IMR-90 (cell line): ENCODE measurements at regions not wholly inside any gene's neighbourhood (a gene's known extent, or its start where the extent isn't known, plus 50 kb on each side); places are given as distances from the start of the nearest gene placed in this dataset.

Experiments used
- ATAC-seq: fragments of 200-7000 bp; cut with Tn5 transposase; 2 replicates; pipeline ENCODE4 v1.9.1; 2020; ENCODE audit warnings: low read depth, mild to moderate bottlenecking, moderate library complexity
- BruUV-seq: library from RNA; stranded (reverse); fragments of 400-500 nt; replicated peaks from 2 replicates; lab custom pipeline; 2021; lab: Mats Ljungman, UMichigan
- CTCF ChIA-PET: fragments of 300-600 bp; formaldehyde crosslinking; extraction: SDS; loops from one replicate; lab custom pipeline; 2021; ENCODE audit warnings: antibody characterized with exemption; lab: Yijun Ruan, JAX
- POLR2A ChIA-PET: fragments of 300-600 bp; sonication (Branson Sonifier 250); formaldehyde crosslinking; loops from one replicate; lab custom pipeline; 2022; ENCODE audit warnings: antibody characterized with exemption; ENCODE audit not compliant: unreplicated experiment; lab: Charles Lee
- DNase-seq: peaks from one replicate; pipeline ENCODE4 v3.0.0; 2013
- H2AFZ ChIP-seq: replicated peaks from 2 replicates; pipeline ENCODE3; 2013; ENCODE audit warnings: low read length, mild to moderate bottlenecking; ENCODE audit not compliant: poor library complexity
- H2AK5ac ChIP-seq: 2 replicates; pipeline ENCODE4 v1.6.1; 2013; ENCODE audit warnings: low read depth, low read length, inconsistent platforms
- H2AK9ac ChIP-seq: replicated peaks from 2 replicates; pipeline ENCODE3; 2013; ENCODE audit warnings: mild to moderate bottlenecking, low read depth, low read length, moderate library complexity; ENCODE audit not compliant: poor library complexity
- H2BK120ac ChIP-seq: 2 replicates; pipeline ENCODE4 v1.6.1; 2013; ENCODE audit warnings: low read depth, low read length, inconsistent platforms
- H2BK15ac ChIP-seq: 3 replicates; pipeline ENCODE4 v1.6.1; 2013; ENCODE audit warnings: low read depth, low read length, inconsistent platforms
- H2BK20ac ChIP-seq: 2 replicates; pipeline ENCODE4 v1.6.1; 2013; ENCODE audit warnings: low read depth, mild to moderate bottlenecking, inconsistent platforms, low read length, moderate library complexity
- H2BK5ac ChIP-seq: 2 replicates; pipeline ENCODE4 v1.6.1; 2013; ENCODE audit warnings: mild to moderate bottlenecking, low read depth, low read length, inconsistent platforms; ENCODE audit not compliant: poor library complexity, severe bottlenecking
- H3K14ac ChIP-seq: replicated peaks from 2 replicates; pipeline ENCODE4 v1.6.1; 2013; ENCODE audit warnings: low read depth, low read length, inconsistent platforms
- H3K18ac ChIP-seq: 2 replicates; pipeline ENCODE4 v1.6.1; 2013; ENCODE audit warnings: low read depth, low read length, control low read depth
- H3K23ac ChIP-seq: 2 replicates; pipeline ENCODE4 v1.6.1; 2013; ENCODE audit warnings: low read depth, low read length, inconsistent platforms
- H3K27ac ChIP-seq: 2 replicates; pipeline ENCODE4 v1.5.1; 2013; ENCODE audit warnings: mild to moderate bottlenecking, control low read depth, low read length; ENCODE audit not compliant: insufficient read depth
- H3K27me3 ChIP-seq: 2 replicates; pipeline ENCODE4 v1.6.1; 2013; ENCODE audit warnings: low read length; ENCODE audit not compliant: control insufficient read depth, insufficient read depth
- H3K36me3 ChIP-seq: 2 replicates; pipeline ENCODE4 v1.6.1; 2013; ENCODE audit warnings: low read length, mixed read lengths; ENCODE audit not compliant: control insufficient read depth, insufficient read depth
- H3K4ac ChIP-seq: 2 replicates; pipeline ENCODE4 v1.6.1; 2013; ENCODE audit warnings: low read depth, low read length, inconsistent platforms
- H3K4me1 ChIP-seq: 2 replicates; pipeline ENCODE4 v1.6.1; 2013; ENCODE audit warnings: low read length, mixed read lengths; ENCODE audit not compliant: control insufficient read depth, insufficient read depth
- H3K4me2 ChIP-seq: 2 replicates; pipeline ENCODE4 v1.6.1; 2013; ENCODE audit warnings: low read depth, mild to moderate bottlenecking, control low read depth, low read length, moderate library complexity
- H3K4me3 ChIP-seq: 2 replicates; pipeline ENCODE4 v1.5.1; 2013; ENCODE audit warnings: low read depth, mild to moderate bottlenecking, control low read depth, low read length, moderate library complexity; ENCODE audit not compliant: insufficient read depth
- H3K56ac ChIP-seq: 2 replicates; pipeline ENCODE4 v1.6.1; 2013; ENCODE audit warnings: low read length, inconsistent platforms; ENCODE audit not compliant: insufficient read depth; ENCODE audit errors: extremely low read depth
- H3K79me1 ChIP-seq, 2 experiments: 2 replicates each; pipeline ENCODE4 v1.6.1; 2013; ENCODE audit warnings: low read length in 2 of 2, inconsistent platforms in 1 of 2, low read depth in 1 of 2
- H3K9ac ChIP-seq: 2 replicates; pipeline ENCODE4 v1.6.1; 2013; ENCODE audit warnings: low read depth, low read length, control low read depth
- H3K9me1 ChIP-seq: 2 replicates; pipeline ENCODE4 v1.6.1; 2013; ENCODE audit warnings: low read length, inconsistent platforms; ENCODE audit not compliant: insufficient read depth
- H3K9me3 ChIP-seq: 2 replicates; pipeline ENCODE4 v1.6.1; 2013; ENCODE audit warnings: low read length; ENCODE audit not compliant: control insufficient read depth, insufficient read depth
- H4K20me1 ChIP-seq: 2 replicates; pipeline ENCODE4 v1.6.1; 2013; ENCODE audit warnings: low read length, inconsistent platforms; ENCODE audit not compliant: insufficient read depth
- H4K5ac ChIP-seq: 2 replicates; pipeline ENCODE4 v1.6.1; 2013; ENCODE audit warnings: mild to moderate bottlenecking, low read depth, low read length, control low read depth
- H4K8ac ChIP-seq, 2 experiments: 2 replicates each; pipeline ENCODE4 v1.6.1; 2013; ENCODE audit warnings: low read depth in 2 of 2, low read length in 2 of 2, control low read depth in 1 of 2, inconsistent platforms in 1 of 2
- H4K91ac ChIP-seq: 2 replicates; pipeline ENCODE4 v1.6.1; 2013; ENCODE audit warnings: low read depth, low read length, inconsistent platforms; ENCODE audit not compliant: insufficient read depth
- BHLHE40 ChIP-seq: fragments of 150-350 bp; IDR thresholded peaks from 2 replicates; pipeline ENCODE4 v1.6.1; 2016; ENCODE audit warnings: mild to moderate bottlenecking, low read depth, low read length
- CEBPB ChIP-seq: IDR thresholded peaks from 2 replicates; pipeline ENCODE4 v1.6.1; 2012; ENCODE audit warnings: low read depth, low read length, improper control_type of control experiment
- CHD1 ChIP-seq: IDR thresholded peaks from 2 replicates; pipeline ENCODE4 v1.6.1; 2012; ENCODE audit warnings: low read depth, low read length, improper control_type of control experiment
- CTCF ChIP-seq: conservative IDR thresholded peaks from 2 replicates; pipeline ENCODE4 v1.5.1; 2012; ENCODE audit warnings: mild to moderate bottlenecking, low read depth, low read length, improper control_type of control experiment
- ELK1 ChIP-seq: fragments of 150-350 bp; IDR thresholded peaks from 2 replicates; pipeline ENCODE4 v1.6.1; 2016; ENCODE audit warnings: low read depth, mild to moderate bottlenecking, low read length, moderate library complexity, borderline replicate concordance
- FOS ChIP-seq: fragments of 150-350 bp; IDR thresholded peaks from 2 replicates; pipeline ENCODE4 v1.6.1; 2016; ENCODE audit warnings: low read depth, low read length
- MAFK ChIP-seq: IDR thresholded peaks from 2 replicates; pipeline ENCODE4 v1.6.1; 2012; ENCODE audit warnings: low read depth, low read length, improper control_type of control experiment
- MAZ ChIP-seq: IDR thresholded peaks from 2 replicates; pipeline ENCODE4 v1.6.1; 2012; ENCODE audit warnings: low read depth, mild to moderate bottlenecking, low read length, improper control_type of control experiment, moderate library complexity, borderline replicate concordance
- MXI1 ChIP-seq: IDR thresholded peaks from 2 replicates; pipeline ENCODE4 v1.6.1; 2012; ENCODE audit warnings: low read depth, mild to moderate bottlenecking, low read length, moderate library complexity, borderline replicate concordance
- NFE2L2 ChIP-seq: fragments of 150-350 bp; IDR thresholded peaks from 2 replicates; pipeline ENCODE4 v1.6.1; 2016; ENCODE audit warnings: low read depth, mild to moderate bottlenecking, low read length
- POLR2A ChIP-seq: IDR thresholded peaks from 2 replicates; pipeline ENCODE4 v1.6.1; 2012; ENCODE audit warnings: mild to moderate bottlenecking, low read depth, low read length
- RAD21 ChIP-seq: IDR thresholded peaks from 2 replicates; pipeline ENCODE4 v1.6.1; 2012; ENCODE audit warnings: low read length, improper control_type of control experiment
- RCOR1 ChIP-seq: IDR thresholded peaks from 2 replicates; pipeline ENCODE4 v1.6.1; 2012; ENCODE audit warnings: mild to moderate bottlenecking, low read length, improper control_type of control experiment; ENCODE audit not compliant: insufficient replicate concordance
- RFX5 ChIP-seq: IDR thresholded peaks from 2 replicates; pipeline ENCODE4 v1.8.0; 2012; ENCODE audit warnings: low read depth, mild to moderate bottlenecking, low read length, moderate library complexity
- SMC3 ChIP-seq: fragments of 150-350 bp; IDR thresholded peaks from 2 replicates; pipeline ENCODE4 v1.6.1; 2016; ENCODE audit warnings: low read depth, mild to moderate bottlenecking, antibody characterized with exemption, low read length, moderate library complexity
- USF2 ChIP-seq: fragments of 150-350 bp; IDR thresholded peaks from 2 replicates; pipeline ENCODE4 v1.6.1; 2017; ENCODE audit warnings: mild to moderate bottlenecking, antibody characterized with exemption, low read length, low read depth
- WGBS, 2 experiments: methylation state at CpG; one replicate each; pipeline versions ENCODE4 v1.1.5 to v1.1.7; 2013; ENCODE audit warnings: missing lambda C conversion rate in 2 of 2; ENCODE audit not compliant: insufficient read length in 1 of 2; ENCODE audit errors: extremely low coverage in 2 of 2; 5-methylcytosine and 5-hydroxymethylcytosine counted together
- dilution Hi-C: fragments of 300-500 bp; cut with HindIII; formaldehyde crosslinking; loops from one replicate; pipeline ENCODE4 v1.14.3; 2018; ENCODE audit warnings: low sequenced_read_pairs; ENCODE audit not compliant: unreplicated experiment
- in situ Hi-C: fragments of 300-500 bp; cut with MboI; formaldehyde crosslinking; loops from 3 replicates; pipeline ENCODE4 v1.14.3; 2019; ENCODE audit warnings: low sequenced_read_pairs, inconsistent platforms, mixed read lengths
- intact Hi-C: fragments of 100-400 bp; cut with micrococcal nuclease; formaldehyde crosslinking; loops from 2 replicates; pipeline ENCODE4 v1.10.0; 2022

- intact Hi-C loops (no loop called here), in situ Hi-C loops (no loop called here), dilution Hi-C loops (no loop called here)
- H2AK9ac ChIP-seq, result no peak overlapping the region
- TF ChIP-seq MXI1 (no peak), MAFK (no peak), BHLHE40 (no peak), ELK1 (no peak), CEBPB (no peak), USF2 (no peak), SMC3 (no peak), RFX5 (no peak), POLR2A (no peak), CHD1 (no peak), RAD21 (no peak), NFE2L2 (no peak), FOS (no peak), CTCF (no peak), MAZ (no peak), RCOR1 (no peak)
- H3K27me3 ChIP-seq, result no peaks in the 10 kb centered on the region
- no peak for ATAC-seq
- ChIA-PET POLR2A (no interaction called here), CTCF (no interaction called here)
- H3K4me3 ChIP-seq, result no peak overlapping the region
- no peak overlapping the region for H3K9ac ChIP-seq
- H3K4ac ChIP-seq, result no peak overlapping the region
- no peak overlapping the region for H3K23ac ChIP-seq
- H4K20me1 ChIP-seq, result no peaks in the 10 kb centered on the region
- H4K5ac ChIP-seq, result no peak overlapping the region
- H3K4me1 ChIP-seq, result no peaks in the 10 kb centered on the region
- H3K56ac ChIP-seq, result no peak overlapping the region
- no peak overlapping the region for H3K27ac ChIP-seq
- H3K14ac ChIP-seq, result no peak overlapping the region
- no TSS peak for BruUV-seq
- H4K91ac ChIP-seq, result no peak overlapping the region
- H3K4me2 ChIP-seq, result no peak overlapping the region
- no CpG with 5 or more reads among the region's 3 CpGs for WGBS, 2 experiments
- no peak overlapping the region for H2BK5ac ChIP-seq
- H2AK5ac ChIP-seq, result no peak overlapping the region
- no peak overlapping the region for H3K18ac ChIP-seq
- H3K79me1 ChIP-seq, result no peaks in the 10 kb centered on the region
- H4K8ac ChIP-seq, result no peak overlapping the region
- no peak for DNase-seq
- H2AFZ ChIP-seq, result no peak overlapping the region
- no peak overlapping the region for H2BK20ac ChIP-seq
- no peak overlapping the region for H2BK120ac ChIP-seq
- H3K9me1 ChIP-seq, result no peaks in the 10 kb centered on the region
- peaks cover 6% of the 10 kb centered on the region; the same call in 1 of the 2 replicates for H3K9me3 ChIP-seq
- H2BK15ac ChIP-seq, result no peak overlapping the region
- no peaks in the 10 kb centered on the region for H3K36me3 ChIP-seq
Measured at GRCh38 chr20:12464036-12464435, 544.7 kb upstream of the SPTLC3 start.
